Neural crest cell (in vitro differentiated cells): ENCODE measurements at regions not wholly inside any gene's neighbourhood (a gene's known extent, or its start where the extent isn't known, plus 50 kb on each side); places are given as distances from the start of the nearest gene placed in this dataset.

Experiments
- DNase-seq: peaks from one replicate; pipeline ENCODE4 v3.0.0; 2021; ENCODE audit warnings: low read depth, mixed read lengths, low spot score
- H3K27ac Mint-ChIP-seq: one replicate; pipeline ENCODE4 v1.8.0; 2021; ENCODE audit warnings: mild to moderate bottlenecking, mixed read lengths; ENCODE audit not compliant: unreplicated experiment
- H3K27me3 Mint-ChIP-seq: 2 replicates; pipeline ENCODE4 v1.8.0; 2021; ENCODE audit warnings: low read depth, mild to moderate bottlenecking, mixed read lengths
- H3K36me3 Mint-ChIP-seq: 2 replicates; pipeline ENCODE4 v1.8.0; 2021; ENCODE audit warnings: low read depth, mild to moderate bottlenecking, mixed read lengths
- H3K4me1 Mint-ChIP-seq: 2 replicates; pipeline ENCODE4 v1.8.0; 2021; ENCODE audit warnings: mixed read lengths
- H3K4me3 Mint-ChIP-seq: one replicate; pipeline ENCODE4 v1.8.0; 2021; ENCODE audit warnings: mild to moderate bottlenecking, mixed read lengths
- H3K9me3 Mint-ChIP-seq: 2 replicates; pipeline ENCODE4 v1.8.0; 2021; ENCODE audit warnings: mixed read lengths
- TF ChIP-seq, protein P1 (sequence below): fragments of 200-600 bp; sonication (generic); conservative IDR thresholded peaks from 2 replicates; pipeline ENCODE4 v1.5.0; 2021; ENCODE audit warnings: antibody characterized with exemption, mild to moderate bottlenecking

DNA sequence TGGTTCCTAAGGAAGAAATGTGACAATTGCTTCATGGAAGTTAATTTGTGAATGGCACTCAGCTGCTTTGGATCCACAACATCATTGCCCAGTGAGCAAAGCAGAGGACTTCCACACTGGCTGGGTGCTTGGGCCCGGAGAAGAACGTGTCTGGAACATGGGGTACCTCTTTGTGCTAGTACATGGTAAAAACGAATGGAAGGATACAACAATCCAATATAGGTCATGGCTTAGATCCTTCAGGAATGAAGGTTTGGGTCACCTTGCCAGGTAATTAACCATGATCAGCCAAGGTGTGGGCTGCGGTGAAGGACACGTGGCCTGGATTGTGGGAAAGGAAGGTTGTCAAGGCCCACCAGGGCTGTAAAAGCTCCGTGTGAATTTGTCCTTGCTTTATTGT lies 245.9 kb upstream of the HS6ST1 start:
- no peak overlapping the region for H3K27ac Mint-ChIP-seq
- H3K4me3 Mint-ChIP-seq = no peak overlapping the region
- peaks cover 7% of the 10 kb centered on the region for H3K27me3 Mint-ChIP-seq
- DNase-seq = no peak
- H3K4me1 Mint-ChIP-seq = peaks cover 4% of the 10 kb centered on the region
- H3K36me3 Mint-ChIP-seq = no peaks in the 10 kb centered on the region
- TF ChIP-seq, protein P1, sequence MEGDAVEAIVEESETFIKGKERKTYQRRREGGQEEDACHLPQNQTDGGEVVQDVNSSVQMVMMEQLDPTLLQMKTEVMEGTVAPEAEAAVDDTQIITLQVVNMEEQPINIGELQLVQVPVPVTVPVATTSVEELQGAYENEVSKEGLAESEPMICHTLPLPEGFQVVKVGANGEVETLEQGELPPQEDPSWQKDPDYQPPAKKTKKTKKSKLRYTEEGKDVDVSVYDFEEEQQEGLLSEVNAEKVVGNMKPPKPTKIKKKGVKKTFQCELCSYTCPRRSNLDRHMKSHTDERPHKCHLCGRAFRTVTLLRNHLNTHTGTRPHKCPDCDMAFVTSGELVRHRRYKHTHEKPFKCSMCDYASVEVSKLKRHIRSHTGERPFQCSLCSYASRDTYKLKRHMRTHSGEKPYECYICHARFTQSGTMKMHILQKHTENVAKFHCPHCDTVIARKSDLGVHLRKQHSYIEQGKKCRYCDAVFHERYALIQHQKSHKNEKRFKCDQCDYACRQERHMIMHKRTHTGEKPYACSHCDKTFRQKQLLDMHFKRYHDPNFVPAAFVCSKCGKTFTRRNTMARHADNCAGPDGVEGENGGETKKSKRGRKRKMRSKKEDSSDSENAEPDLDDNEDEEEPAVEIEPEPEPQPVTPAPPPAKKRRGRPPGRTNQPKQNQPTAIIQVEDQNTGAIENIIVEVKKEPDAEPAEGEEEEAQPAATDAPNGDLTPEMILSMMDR = no peak
- no peaks in the 10 kb centered on the region for H3K9me3 Mint-ChIP-seq

DNA sequence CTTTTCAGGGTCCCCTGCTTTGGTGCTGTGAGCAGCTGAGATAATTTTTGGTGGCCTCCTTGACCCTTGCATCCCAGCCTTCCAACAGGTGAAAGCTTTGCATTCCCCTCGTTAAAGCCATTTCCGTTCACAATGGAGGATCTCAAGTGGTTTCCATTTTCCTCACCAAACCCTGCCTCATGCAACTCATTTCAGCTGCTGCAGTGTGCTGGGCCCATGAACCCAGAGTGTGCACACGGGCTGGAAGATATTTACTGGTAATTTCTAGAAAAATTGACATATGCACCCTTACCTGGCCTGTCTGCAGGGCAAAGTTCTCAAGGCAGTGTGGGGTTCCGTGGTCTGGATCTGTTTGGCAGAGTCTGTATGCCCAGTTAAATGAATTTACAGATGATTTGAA lies 246.8 kb upstream of the HS6ST1 start:
- TF ChIP-seq, protein P1 = no peak
- Mint-ChIP-seq H3K27ac (no peak overlapping the region), H3K4me1 (peaks cover 4% of the 10 kb centered on the region), H3K36me3 (no peaks in the 10 kb centered on the region), H3K4me3 (no peak overlapping the region), H3K9me3 (no peaks in the 10 kb centered on the region), H3K27me3 (peaks cover 4% of the 10 kb centered on the region)
- no peak for DNase-seq

DNA sequence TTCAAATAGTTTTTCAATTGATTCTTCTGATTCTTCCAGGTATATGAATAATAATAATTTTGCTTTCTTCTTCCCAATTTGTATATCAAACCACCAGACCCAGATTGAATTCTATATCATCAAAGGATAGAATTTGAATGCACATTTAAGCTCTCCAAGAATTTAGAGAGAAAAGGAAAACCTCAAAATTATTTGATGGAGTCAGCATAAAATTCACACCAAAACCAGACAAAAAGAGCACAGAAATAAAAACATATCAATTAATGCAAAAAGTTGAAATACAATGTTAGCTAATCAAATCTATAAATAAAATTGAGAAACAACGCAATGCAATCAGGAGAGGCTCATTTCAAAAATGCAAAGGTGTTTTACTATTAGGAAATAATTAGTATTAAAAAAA lies 248.0 kb upstream of the HS6ST1 start:
- Mint-ChIP-seq H3K27me3 (no peaks in the 10 kb centered on the region), H3K36me3 (no peaks in the 10 kb centered on the region), H3K4me3 (no peak overlapping the region), H3K9me3 (no peaks in the 10 kb centered on the region), H3K27ac (no peak overlapping the region), H3K4me1 (no peaks in the 10 kb centered on the region)
- TF ChIP-seq, protein P1 = no peak
- no peak for DNase-seq

DNA sequence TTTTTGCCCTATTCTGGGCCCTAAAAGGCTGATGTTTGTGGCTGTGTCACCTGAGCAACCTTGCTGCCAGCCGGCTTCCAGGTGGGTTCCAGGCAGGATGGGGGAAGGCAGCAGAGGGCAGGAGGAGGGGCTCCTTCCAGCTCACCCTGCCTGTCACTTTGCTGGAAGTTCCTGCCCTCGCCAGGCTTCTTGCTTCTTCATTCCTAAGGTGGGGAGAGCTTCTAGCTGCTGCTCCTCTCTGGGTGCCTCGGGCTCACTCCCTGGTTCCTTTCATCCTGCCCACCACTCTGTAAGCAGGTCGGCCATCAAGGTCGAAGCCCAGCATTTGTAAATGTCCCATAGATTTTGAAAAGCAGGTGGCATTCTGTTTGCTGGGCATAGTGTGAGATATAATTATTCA lies 249.4 kb upstream of the HS6ST1 start:
- TF ChIP-seq, protein P1 = no peak
- H3K36me3 Mint-ChIP-seq = no peaks in the 10 kb centered on the region
- peaks cover 4% of the 10 kb centered on the region for H3K4me1 Mint-ChIP-seq
- no peaks in the 10 kb centered on the region for H3K27me3 Mint-ChIP-seq
- no peak for DNase-seq
- no peaks in the 10 kb centered on the region for H3K9me3 Mint-ChIP-seq
- H3K4me3 Mint-ChIP-seq = no peak overlapping the region
- H3K27ac Mint-ChIP-seq = no peak overlapping the region

DNA sequence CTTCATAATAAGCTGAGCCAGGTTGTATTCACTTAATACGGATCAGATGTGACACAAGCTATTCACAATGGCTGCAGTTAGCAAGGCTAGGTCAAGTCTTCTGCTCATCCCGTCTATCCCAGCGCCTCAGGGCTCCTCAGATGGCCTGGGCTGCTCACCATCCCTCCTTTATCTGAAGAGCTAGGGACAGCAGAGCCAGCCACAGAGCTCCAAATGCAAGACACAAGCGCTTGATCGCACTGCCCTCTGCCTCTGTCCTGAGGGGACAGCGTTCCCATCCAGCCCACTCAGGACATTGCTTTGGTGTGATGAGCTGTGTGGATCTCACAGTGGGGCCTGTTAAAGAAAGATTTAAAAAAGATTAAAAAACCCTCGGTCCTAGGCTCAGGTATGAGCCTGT lies 254.4 kb upstream of the HS6ST1 start:
- H3K36me3 Mint-ChIP-seq = no peaks in the 10 kb centered on the region
- TF ChIP-seq, protein P1 = no peak
- H3K27ac Mint-ChIP-seq = no peak overlapping the region
- peaks cover 5% of the 10 kb centered on the region for H3K4me1 Mint-ChIP-seq
- H3K27me3 Mint-ChIP-seq = no peaks in the 10 kb centered on the region
- H3K4me3 Mint-ChIP-seq = no peak overlapping the region
- no peaks in the 10 kb centered on the region for H3K9me3 Mint-ChIP-seq
- no peak for DNase-seq

DNA sequence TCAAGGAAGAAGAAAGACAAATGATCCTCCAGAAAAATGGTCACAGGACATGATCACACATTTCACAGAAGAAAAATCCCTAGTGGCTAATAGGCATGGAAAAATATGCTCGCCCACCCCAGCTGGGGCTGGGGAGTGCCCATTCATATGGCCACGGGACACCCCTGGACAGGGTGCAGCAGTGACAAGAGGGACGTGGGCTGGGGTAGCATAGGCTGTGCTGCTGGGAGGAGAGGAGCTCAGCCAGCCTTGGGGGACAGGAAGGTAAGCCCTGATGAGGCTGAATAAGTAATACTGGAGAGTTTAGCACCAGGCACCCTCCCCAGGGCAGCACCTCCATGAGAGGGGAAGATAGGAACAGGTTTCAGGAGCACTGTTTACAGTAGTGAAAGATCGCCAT lies 254.9 kb upstream of the HS6ST1 start:
- no peak for DNase-seq
- H3K4me1 Mint-ChIP-seq = peaks cover 5% of the 10 kb centered on the region
- H3K36me3 Mint-ChIP-seq = no peaks in the 10 kb centered on the region
- no peak overlapping the region for H3K4me3 Mint-ChIP-seq
- TF ChIP-seq, protein P1 = no peak
- no peaks in the 10 kb centered on the region for H3K27me3 Mint-ChIP-seq
- no peaks in the 10 kb centered on the region for H3K9me3 Mint-ChIP-seq
- no peak overlapping the region for H3K27ac Mint-ChIP-seq
